ENCODE measurements at regions not wholly inside any gene's neighbourhood (a gene's known extent, or its start where the extent isn't known, plus 50 kb on each side); places are given as distances from the start of the nearest gene placed in this dataset.

GRCh38 chr5:89117124-89117644 lies 234.2 kb upstream of the MEF2C start:
- Histone ChIP-seq H3K9me3 (ENCODE audit: control insufficient read depth in 2 of 3, insufficient read depth in 1 of 3, low read length in 3 of 3) (no peaks in the 10 kb centered on the region), H3K27me3 (ENCODE audit: control insufficient read depth, insufficient read depth, low read length) (no peaks in the 10 kb centered on the region), H3K9ac (ENCODE audit: low read length in 3 of 3) (no peak overlapping the region), H3K4me3 (ENCODE audit: low read length in 3 of 3) (peak overlapping the region in 1 of 3 donors; percentile 12), H3K36me3 (ENCODE audit: control insufficient read depth in 2 of 3, insufficient read depth in 3 of 3, low read length in 3 of 3) (no peaks in the 10 kb centered on the region), H3K27ac (ENCODE audit: low read depth in 2 of 2, low read length in 2 of 2) (no peak overlapping the region), H3K4me1 (ENCODE audit: control insufficient read depth in 2 of 3, insufficient read depth in 2 of 3, low read depth in 1 of 3, low read length in 3 of 3) (no peaks in the 10 kb centered on the region)
- no peak for FAIRE-seq
- DNase-seq, result peak in 2 of 5 donors; percentile 7 to 30
- TF ChIP-seq CTCF (IDR thresholded peaks at IDR 0.05; ENCODE audit: borderline replicate concordance, extremely low read depth, insufficient read depth), result no peak
- intact Hi-C loops (cut with DNase I), result no loop called here

GRCh38 chr5:89110916-89111646 lies 228.1 kb upstream of the MEF2C start:
- no peak for TF ChIP-seq CTCF (IDR thresholded peaks at IDR 0.05; ENCODE audit: borderline replicate concordance, extremely low read depth, insufficient read depth)
- no peak overlapping the region for H3K27ac ChIP-seq (ENCODE audit: low read depth in 2 of 2, low read length in 2 of 2)
- H3K27me3 ChIP-seq (ENCODE audit: control insufficient read depth, insufficient read depth, low read length), result no peaks in the 10 kb centered on the region
- no peaks in the 10 kb centered on the region for H3K9me3 ChIP-seq (ENCODE audit: control insufficient read depth in 2 of 3, insufficient read depth in 1 of 3, low read length in 3 of 3)
- no peak overlapping the region for H3K4me3 ChIP-seq (ENCODE audit: low read length in 3 of 3)
- intact Hi-C loops (cut with DNase I), result no loop called here
- FAIRE-seq (no peak), DNase-seq (no peak)
- no peak overlapping the region for H3K9ac ChIP-seq (ENCODE audit: low read length in 3 of 3)
- H3K36me3 ChIP-seq (ENCODE audit: control insufficient read depth in 2 of 3, insufficient read depth in 3 of 3, low read length in 3 of 3), result no peaks in the 10 kb centered on the region
- no peaks in the 10 kb centered on the region for H3K4me1 ChIP-seq (ENCODE audit: control insufficient read depth in 2 of 3, insufficient read depth in 2 of 3, low read depth in 1 of 3, low read length in 3 of 3)

- Histone ChIP-seq H3K4me1 (ENCODE audit: control insufficient read depth in 2 of 3, insufficient read depth in 2 of 3, low read depth in 1 of 3, low read length in 3 of 3) (no peaks in the 10 kb centered on the region), H3K27ac (ENCODE audit: low read depth in 2 of 2, low read length in 2 of 2) (no peak overlapping the region), H3K4me3 (ENCODE audit: low read length in 3 of 3) (no peak overlapping the region), H3K9ac (ENCODE audit: low read length in 3 of 3) (no peak overlapping the region), H3K36me3 (ENCODE audit: control insufficient read depth in 2 of 3, insufficient read depth in 3 of 3, low read length in 3 of 3) (no peaks in the 10 kb centered on the region), H3K27me3 (ENCODE audit: control insufficient read depth, insufficient read depth, low read length) (no peaks in the 10 kb centered on the region), H3K9me3 (ENCODE audit: control insufficient read depth in 2 of 3, insufficient read depth in 1 of 3, low read length in 3 of 3) (no peaks in the 10 kb centered on the region)
- no peak for FAIRE-seq
- intact Hi-C loops (cut with DNase I), result no loop called here
- no peak for DNase-seq
- no peak for TF ChIP-seq CTCF (IDR thresholded peaks at IDR 0.05; ENCODE audit: borderline replicate concordance, extremely low read depth, insufficient read depth)
These were observed 223.5 kb upstream of the MEF2C start for GRCh38 chr5:89106480-89106879.
